ENCODE measurements at regions not wholly inside any gene's neighbourhood (a gene's known extent, or its start where the extent isn't known, plus 50 kb on each side); places are given as distances from the start of the nearest gene placed in this dataset.

- no peak for TF ChIP-seq ARID4B (CRISPR knock-in tag; IDR thresholded peaks at IDR 0.05; ENCODE audit: borderline replicate concordance)
- TF ChIP-seq NFE2L1 (CRISPR knock-in tag; IDR thresholded peaks at IDR 0.05), result no peak
- no peak for TF ChIP-seq NR3C1 (CRISPR knock-in tag; conservative IDR thresholded peaks at IDR 0.05; ENCODE audit: low read depth)
- no peak for TF ChIP-seq ZNF232 (CRISPR knock-in tag; IDR thresholded peaks at IDR 0.05)
- TF ChIP-seq ZNF263 (CRISPR knock-in tag; IDR thresholded peaks at IDR 0.05; ENCODE audit: low read depth), result no peak
Observed at GRCh38 chr13:87878706-87879105, 207.5 kb downstream of the SLITRK5 start (continued).

- no peak overlapping the region for H3K27ac Mint-ChIP-seq
- no peak for DNase-seq (ENCODE audit: low spot score)
- H3K4me3 Mint-ChIP-seq, result no peak overlapping the region
Observed at GRCh38 chr13:87884884-87885283, 213.7 kb downstream of the SLITRK5 start.

GRCh38 chr13:87887459-87888123 is 216.4 kb downstream of the SLITRK5 start:
- DNase-seq (ENCODE audit: low spot score) (no peak), ATAC-seq (no peak)
- Mint-ChIP-seq H3K36me3 (no peaks in the 10 kb centered on the region), H3K27ac (no peak overlapping the region), H3K4me1 (peaks cover 8% of the 10 kb centered on the region), H3K27me3 (ENCODE audit: low read depth) (no peaks in the 10 kb centered on the region), H3K9me3 (no peaks in the 10 kb centered on the region), H3K4me3 (no peak overlapping the region)
- TF ChIP-seq CREB1 (CRISPR knock-in tag; IDR thresholded peaks at IDR 0.05) (no peak), TEAD1 (CRISPR knock-in tag; IDR thresholded peaks at IDR 0.05) (no peak), ZBTB43 (CRISPR knock-in tag; IDR thresholded peaks at IDR 0.05) (no peak)
- POLR2A ChIA-PET, result no interaction called here
- CTCF ChIA-PET, result no interaction called here

More at GRCh38 chr13:87884884-87885283, 213.7 kb downstream of the SLITRK5 start:
- Mint-ChIP-seq H3K4me1 (peaks cover 15% of the 10 kb centered on the region), H3K36me3 (no peaks in the 10 kb centered on the region), H3K9me3 (peaks cover 6% of the 10 kb centered on the region), H3K27me3 (ENCODE audit: low read depth) (no peaks in the 10 kb centered on the region)
- TF ChIP-seq AR (CRISPR knock-in tag; IDR thresholded peaks at IDR 0.05), result no peak
- TF ChIP-seq ATF3 (CRISPR knock-in tag; conservative IDR thresholded peaks at IDR 0.05), result no peak
- TF ChIP-seq FOXK1 (CRISPR knock-in tag; IDR thresholded peaks at IDR 0.05), result no peak
- TF ChIP-seq JAZF1 (CRISPR knock-in tag; IDR thresholded peaks at IDR 0.05), result no peak
- ChIA-PET CTCF (no interaction called here), POLR2A (no interaction called here)
- peak; percentile 95 for ATAC-seq
